Lower leg skin (tissue), 4 donors: ENCODE measurements at regions not wholly inside any gene's neighbourhood (a gene's known extent, or its start where the extent isn't known, plus 50 kb on each side); places are given as distances from the start of the nearest gene placed in this dataset.

Experiments
- DNase-seq, 2 donors: peaks; one replicate each; pipeline ENCODE4 v3.0.0-alpha.2; 2019; ENCODE audit warnings: low spot score in 2 of 2
- H3K4me3 ChIP-seq: fragments of 200-600 bp; sonication (generic); 2 replicates; pipeline ENCODE4 v1.5.1; 2017; ENCODE audit warnings: mild to moderate bottlenecking, low read depth; ENCODE audit not compliant: poor library complexity, severe bottlenecking
- POLR2A ChIP-seq, 2 donors: fragments of 450-650 bp; IDR thresholded peaks; one replicate each; pipeline ENCODE4 v1.6.1; 2016 to 2017; ENCODE audit warnings: antibody characterized with exemption in 2 of 2, mild to moderate bottlenecking in 1 of 2, moderate library complexity in 1 of 2
- WGBS, 2 donors: methylation state at CpG; one replicate each; pipeline ENCODE4 v1.1.5; 2018; 5-methylcytosine and 5-hydroxymethylcytosine counted together
- intact Hi-C: fragments of 100-400 bp; cut with DNase I; formaldehyde crosslinking; loops from one replicate; pipeline ENCODE4 v1.15.0; 2023; ENCODE audit warnings: low total_unique reads
- TF ChIP-seq, protein P1 (sequence below), 3 donors: fragments of 450-650 bp; IDR thresholded peaks; one replicate each; pipeline ENCODE4 v1.5.1; 2016; ENCODE audit warnings: antibody characterized with exemption in 3 of 3, mild to moderate bottlenecking in 3 of 3, moderate library complexity in 2 of 3

DNA sequence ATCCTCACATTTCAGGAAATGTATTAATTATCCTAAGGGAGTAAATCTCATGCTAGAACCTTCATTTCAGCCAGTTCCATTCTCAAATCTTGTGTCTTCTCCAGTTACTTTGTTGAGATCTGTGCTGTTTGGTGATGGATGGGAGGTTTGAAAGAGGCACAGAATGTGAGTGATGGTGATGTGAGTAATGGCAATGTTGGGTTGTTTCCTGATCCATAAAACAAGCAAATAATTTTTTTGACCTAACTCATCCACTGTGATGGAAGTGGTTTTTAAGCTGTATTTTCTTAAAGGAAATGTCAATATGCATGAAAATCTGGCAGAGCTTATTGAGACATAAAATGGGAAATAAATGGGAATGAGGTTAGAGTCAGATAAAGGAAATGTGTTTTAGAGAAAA lies 214.7 kb downstream of the CHRM3 start:
- TF ChIP-seq, protein P1, sequence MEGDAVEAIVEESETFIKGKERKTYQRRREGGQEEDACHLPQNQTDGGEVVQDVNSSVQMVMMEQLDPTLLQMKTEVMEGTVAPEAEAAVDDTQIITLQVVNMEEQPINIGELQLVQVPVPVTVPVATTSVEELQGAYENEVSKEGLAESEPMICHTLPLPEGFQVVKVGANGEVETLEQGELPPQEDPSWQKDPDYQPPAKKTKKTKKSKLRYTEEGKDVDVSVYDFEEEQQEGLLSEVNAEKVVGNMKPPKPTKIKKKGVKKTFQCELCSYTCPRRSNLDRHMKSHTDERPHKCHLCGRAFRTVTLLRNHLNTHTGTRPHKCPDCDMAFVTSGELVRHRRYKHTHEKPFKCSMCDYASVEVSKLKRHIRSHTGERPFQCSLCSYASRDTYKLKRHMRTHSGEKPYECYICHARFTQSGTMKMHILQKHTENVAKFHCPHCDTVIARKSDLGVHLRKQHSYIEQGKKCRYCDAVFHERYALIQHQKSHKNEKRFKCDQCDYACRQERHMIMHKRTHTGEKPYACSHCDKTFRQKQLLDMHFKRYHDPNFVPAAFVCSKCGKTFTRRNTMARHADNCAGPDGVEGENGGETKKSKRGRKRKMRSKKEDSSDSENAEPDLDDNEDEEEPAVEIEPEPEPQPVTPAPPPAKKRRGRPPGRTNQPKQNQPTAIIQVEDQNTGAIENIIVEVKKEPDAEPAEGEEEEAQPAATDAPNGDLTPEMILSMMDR (IDR thresholded peaks at IDR 0.05): no peak
- no peak for TF ChIP-seq POLR2A (IDR thresholded peaks at IDR 0.05)
- H3K4me3 ChIP-seq: no peak overlapping the region
- no peak for DNase-seq

DNA sequence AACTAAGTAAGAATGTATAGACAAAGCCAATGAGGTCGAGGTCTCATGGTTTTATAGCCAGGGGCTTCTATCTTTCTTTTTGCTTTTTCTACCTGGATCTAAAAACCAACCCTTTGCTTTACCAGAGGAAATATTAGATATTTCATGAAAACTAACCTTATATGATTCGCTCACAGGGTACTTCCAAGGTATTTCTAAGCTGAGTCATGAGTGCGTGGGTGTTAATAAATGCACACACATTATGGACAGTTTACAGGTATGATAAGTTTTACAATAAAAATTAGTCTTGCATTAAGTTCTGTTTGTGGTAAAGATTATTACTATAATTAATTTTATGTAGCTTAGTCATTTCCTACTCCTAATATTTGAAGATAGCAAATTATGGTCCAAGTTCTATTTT lies 217.2 kb downstream of the CHRM3 start:
- no peak overlapping the region for H3K4me3 ChIP-seq
- no peak for DNase-seq
- intact Hi-C loops: no loop called here
- WGBS, 2 donors: 85 to 91% methylated on average over 3 of the region's 3 CpGs
- TF ChIP-seq, protein P1 (IDR thresholded peaks at IDR 0.05): no peak
- no peak for TF ChIP-seq POLR2A (IDR thresholded peaks at IDR 0.05)

More for the DNA sequence above, 214.7 kb downstream of the CHRM3 start:
- intact Hi-C loops: no loop called here

DNA sequence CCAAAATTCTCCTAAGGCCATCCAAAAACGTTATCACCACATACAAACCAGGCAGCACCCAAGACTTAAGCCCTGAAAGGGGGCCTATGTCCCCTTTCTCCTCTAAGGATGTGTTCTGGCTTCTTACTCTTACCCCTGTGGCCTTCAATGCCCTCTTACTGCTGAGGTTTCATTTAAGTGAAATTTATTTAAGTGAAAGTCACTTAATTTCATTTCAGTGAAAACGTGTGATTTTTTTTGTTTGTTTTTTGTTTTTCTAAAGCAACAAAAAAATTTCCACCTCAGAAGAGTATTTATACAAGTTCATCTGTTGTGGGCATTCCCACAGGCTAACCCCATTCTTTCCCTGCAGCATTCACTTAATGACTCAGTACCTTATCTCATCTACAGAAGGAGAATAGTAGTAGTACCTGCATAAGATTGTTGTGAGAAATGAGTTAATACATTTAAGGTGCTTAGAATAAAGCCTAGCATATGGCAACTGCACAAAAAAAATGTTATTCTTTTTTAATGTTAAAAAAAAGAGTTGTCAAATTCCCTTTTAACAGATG lies 220.6 kb downstream of the CHRM3 start:
- intact Hi-C loops: no loop called here
- TF ChIP-seq, protein P1 (IDR thresholded peaks at IDR 0.05): no peak
- no peak overlapping the region for H3K4me3 ChIP-seq
- DNase-seq: no peak
- WGBS, 2 donors: 29 to 45% methylated on average over 2 of the region's 2 CpGs

DNA sequence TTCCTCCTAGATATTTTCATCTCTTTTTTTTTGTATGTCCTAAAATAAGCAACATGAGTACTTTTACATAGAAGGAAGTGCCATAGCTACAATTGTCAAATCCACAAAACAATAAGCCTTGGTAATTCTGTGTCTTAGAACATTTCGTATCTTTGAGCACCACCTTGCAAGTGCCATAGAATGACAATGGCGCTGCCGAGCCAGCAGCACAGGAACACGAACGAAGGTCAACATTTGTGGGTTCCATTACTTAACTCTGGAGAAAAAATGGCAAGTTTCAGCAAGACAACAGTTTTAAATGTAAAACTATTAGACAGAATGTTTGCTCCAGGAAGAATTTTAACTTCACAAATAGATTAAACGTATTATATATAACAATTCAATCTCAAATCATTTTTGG lies 222.1 kb downstream of the CHRM3 start:
- no peak for TF ChIP-seq POLR2A (IDR thresholded peaks at IDR 0.05)
- TF ChIP-seq, protein P1 (IDR thresholded peaks at IDR 0.05): no peak
- H3K4me3 ChIP-seq: no peak overlapping the region
- intact Hi-C loops: no loop called here
- 80 to 83% methylated on average over 6 of the region's 6 CpGs for WGBS, 2 donors
- DNase-seq: no peak

DNA sequence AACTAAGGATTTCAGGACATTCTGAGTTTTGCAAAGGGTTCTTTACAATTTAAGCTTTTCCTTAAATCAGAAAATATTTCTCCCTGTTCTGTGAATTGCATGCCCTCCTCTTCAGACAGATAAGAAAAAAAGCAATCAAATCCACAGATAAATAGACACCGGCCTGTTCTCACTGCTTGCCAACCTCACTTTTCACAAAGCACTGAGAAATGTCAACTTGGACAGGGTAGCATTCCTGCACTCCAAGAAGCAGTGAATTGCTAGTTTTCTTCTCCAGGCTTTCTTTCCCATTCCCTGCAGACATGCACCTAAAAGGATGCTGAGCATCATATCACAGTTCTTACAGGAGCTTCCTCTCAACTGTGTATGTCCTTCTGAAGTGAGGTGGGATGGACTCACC lies 226.0 kb downstream of the CHRM3 start:
- no peak for DNase-seq

DNA sequence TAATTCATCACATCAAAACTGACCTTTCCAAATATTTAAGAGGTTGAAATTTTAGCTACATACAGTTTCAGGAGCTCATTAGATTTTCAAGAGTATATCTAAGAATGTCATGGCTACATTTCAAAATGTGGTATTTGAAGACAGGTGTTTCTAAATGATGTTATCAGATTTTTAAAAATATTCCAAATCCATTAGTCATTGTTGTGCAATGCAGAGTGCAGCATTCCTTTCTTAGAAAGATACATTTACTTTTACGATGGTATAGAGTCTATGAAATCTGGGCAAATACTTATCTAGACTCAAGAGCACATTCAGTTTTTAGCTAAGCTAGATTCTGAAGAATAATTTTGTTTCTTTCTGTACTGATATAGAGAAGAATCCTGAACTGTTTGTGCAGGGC lies 230.3 kb downstream of the CHRM3 start:
- no peak overlapping the region for H3K4me3 ChIP-seq
- DNase-seq: no peak
- 45 to 60% methylated on average over 1 of the region's 1 CpG for WGBS, 2 donors
- intact Hi-C loops: no loop called here
- TF ChIP-seq, protein P1 (IDR thresholded peaks at IDR 0.05): no peak

More for the DNA sequence above, 226.0 kb downstream of the CHRM3 start:
- TF ChIP-seq, protein P1 (IDR thresholded peaks at IDR 0.05): no peak
- no peak for TF ChIP-seq POLR2A (IDR thresholded peaks at IDR 0.05)
- WGBS, 2 donors: 79 to 81% methylated on average over 1 of the region's 1 CpG
- H3K4me3 ChIP-seq: no peak overlapping the region
- intact Hi-C loops: no loop called here
